Right hindlimb (tissue), 1 donor: ENCODE measurements at regions not wholly inside any gene's neighbourhood (a gene's known extent, or its start where the extent isn't known, plus 50 kb on each side); places are given as distances from the start of the nearest gene placed in this dataset.
A peak's percentile ranks its signal among the peaks of the same experiment; 100 is the strongest.

Experiments
- DNase-seq: peaks from one replicate; pipeline ENCODE4 v3.0.0-alpha.2; 2018

DNA sequence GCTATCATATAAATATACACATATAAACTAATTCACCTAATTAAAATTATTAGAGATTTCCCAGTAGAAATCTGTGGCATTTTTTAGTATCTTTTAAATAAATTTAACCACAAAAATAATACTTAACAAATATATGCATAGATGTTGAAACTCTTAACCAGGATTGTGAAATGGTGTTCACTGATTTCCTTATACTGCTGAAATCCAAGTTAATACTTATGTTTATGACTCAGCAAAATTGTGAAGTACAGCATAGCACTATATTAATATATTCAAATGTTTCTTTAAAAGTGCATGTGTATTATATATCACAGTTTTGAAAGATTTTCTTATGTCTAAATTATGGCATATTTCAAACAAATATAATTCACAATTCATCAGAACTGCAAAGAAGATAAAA lies 328.2 kb upstream of the MANEA start:
- DNase-seq = no peak

DNA sequence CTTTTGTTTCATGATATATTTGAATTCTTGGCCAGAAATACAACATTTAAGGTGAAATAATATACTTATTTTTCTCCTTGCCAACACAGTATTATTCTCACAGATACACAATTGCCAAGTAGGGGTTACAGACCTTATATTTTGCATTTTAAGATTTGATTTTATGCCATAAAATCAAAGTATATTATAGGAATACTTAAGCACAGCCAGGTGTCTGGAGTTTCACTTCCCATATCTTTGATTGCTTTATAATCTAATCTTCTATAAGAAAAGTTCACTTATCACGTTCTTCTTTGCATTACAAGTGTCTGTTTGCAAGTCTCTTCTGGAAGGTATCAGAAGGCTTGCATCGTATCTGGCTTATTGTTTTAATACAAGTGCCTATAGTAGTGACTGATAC lies 327.7 kb upstream of the MANEA start:
- DNase-seq = no peak

DNA sequence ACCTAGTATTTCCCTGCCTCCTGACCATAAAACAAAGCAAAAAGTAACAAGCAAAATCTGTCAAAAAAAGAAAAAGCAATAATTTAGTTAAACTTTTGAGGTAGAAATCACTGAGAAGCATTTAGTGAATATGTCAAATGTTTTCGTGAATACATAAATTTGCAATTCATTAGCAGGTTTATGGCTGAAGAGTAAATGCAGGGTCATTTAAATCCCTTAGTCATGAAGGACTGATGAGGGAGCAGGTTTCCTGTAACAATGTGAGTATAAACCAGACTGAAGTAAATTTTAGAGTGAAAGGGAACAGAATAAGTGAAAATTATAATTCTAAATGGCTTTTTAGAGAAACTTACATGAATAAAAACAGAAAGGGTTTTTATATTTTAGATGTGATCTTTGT lies 313.5 kb upstream of the MANEA start:
- DNase-seq = no peak

DNA sequence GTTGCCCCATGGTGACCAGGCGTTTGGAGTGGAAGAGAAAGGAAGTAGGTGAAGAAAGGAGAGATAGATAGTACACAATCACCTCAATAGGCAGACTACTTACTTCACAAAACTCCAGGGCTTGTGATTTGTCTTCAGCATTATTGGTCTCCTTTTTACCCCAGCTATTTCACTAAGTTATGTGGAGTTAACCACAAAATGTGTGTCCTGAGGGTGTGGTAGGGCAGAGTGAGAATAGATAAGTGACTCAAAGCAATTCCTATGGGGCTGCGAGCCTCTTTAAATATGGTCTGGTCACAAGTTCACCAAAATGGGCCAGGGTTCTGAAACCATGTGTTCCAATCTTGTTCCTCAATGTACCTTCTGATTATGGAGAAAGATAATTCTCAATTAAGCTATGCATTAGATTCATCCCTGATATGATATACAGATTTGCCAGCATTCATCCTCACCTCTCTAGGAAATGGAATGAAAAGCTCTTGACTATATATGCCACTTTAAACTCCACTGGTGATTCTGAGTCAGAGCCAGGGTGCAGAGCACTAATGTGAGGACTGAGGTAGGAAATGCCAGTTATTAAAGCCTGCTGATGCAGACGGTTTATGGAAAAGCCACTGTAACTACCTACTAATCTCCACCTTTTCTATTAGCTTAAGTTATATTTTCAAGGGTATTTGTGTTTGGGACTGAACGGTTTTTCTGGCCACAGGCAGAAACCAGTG lies 310.6 kb upstream of the MANEA start:
- no peak for DNase-seq

DNA sequence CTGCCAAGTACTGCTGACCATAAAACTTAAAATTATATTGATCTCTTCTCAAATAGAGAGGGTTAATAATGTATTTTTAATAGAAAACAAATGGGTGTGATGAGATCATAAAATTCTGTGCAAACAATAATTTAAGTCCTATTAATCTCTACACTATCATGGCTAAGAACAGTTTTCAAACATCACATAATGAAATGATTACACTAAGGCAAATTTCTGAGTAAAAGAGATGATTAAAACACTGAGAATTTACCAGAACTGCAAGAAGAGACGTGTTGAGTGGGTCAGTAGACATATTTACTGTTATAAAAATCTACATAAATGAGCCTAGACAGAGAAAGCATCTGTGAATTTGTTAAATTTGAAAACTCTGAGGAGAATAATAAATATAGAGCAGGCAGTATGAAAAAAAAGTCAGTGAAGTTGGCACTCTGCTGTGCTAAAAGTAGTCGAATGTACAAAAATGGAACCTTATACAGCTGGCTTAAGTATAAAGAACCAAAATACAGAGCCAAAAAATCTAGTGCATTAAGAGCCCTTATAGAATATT lies 302.6 kb upstream of the MANEA start:
- no peak for DNase-seq

DNA sequence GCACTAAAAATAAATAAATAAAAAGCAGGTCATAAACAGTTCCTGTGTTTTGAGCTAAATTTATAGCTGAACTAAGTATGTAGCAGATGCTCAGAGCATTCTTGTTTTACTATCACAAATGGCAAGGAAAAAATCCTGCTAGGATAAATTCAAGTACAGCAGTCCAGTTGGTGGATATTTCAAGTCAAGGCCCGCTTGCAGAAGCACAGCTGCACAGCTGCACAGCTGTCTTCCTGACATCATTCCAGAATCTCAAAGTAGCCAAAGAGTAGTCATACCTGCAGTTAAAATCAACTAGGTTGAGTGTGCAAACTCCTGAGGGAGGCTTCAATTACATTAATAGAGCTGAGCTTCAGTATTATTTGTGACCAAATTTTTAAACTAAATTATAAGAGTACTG lies 297.7 kb upstream of the MANEA start:
- peak; percentile 57 for DNase-seq

DNA sequence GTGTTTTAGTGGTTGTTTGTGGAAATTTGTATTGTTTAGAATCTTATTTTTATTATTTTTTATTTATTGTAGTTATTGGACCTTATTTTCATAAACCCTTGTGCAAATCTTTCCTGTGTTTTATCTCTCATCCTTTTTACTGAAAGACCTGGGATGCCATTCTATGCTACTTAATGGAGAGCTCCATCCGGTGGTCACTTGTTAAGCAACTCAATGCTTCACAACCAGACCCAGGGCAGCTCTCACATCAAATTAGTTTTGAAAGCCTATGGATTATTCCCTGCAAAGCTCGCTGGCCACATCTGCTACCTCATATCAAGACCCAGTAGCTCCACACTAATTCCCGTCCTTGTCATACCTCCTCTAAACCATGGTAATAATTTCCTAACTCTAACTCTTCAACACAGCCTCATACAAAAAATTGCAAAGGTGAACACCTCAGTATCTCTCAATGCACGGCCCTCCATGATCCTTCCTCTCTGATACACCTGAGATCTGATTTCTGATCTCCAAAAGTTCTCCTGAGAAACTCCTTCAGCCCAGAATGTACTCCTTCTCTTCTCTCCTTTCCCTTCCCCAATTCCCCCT lies 296.6 kb upstream of the MANEA start:
- DNase-seq = no peak

DNA sequence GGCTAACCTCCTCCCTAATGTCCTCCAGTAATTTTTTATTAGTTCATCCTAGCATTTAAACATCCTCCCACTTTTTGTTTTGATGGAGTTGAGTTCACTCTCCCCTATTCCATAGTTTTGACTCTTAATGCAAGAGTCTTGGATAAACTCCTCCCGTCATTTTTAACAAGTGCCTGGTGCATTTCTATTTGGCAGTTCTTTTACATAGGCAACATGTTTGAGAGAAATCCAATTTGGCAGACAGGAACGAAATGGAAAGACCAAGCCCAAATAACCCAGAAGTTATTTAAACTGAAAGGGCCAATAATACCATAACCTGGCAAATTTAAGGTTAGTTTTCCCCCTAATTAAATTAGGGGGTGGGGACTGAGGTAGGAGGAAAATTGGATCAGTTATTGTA lies 291.5 kb upstream of the MANEA start:
- DNase-seq = no peak

DNA sequence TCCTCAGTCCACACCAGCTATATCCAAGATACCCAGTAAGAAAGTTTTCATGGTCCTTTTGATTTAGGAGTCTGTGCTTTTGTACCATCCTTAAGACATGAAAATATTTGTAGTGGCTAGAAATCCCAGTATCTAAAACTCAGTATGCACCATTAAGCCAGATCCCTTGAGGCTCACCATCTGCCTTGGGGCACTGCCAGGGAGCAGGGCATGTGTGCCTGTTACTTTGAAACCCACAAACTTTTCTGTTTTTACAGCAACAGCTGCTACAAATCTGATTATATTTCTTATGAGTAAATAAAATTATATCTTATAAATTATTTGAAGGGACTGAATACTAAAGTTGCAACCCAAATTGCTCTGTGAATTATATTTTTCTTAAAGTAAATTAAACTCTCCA lies 290.5 kb upstream of the MANEA start:
- peak; percentile 43 for DNase-seq

DNA sequence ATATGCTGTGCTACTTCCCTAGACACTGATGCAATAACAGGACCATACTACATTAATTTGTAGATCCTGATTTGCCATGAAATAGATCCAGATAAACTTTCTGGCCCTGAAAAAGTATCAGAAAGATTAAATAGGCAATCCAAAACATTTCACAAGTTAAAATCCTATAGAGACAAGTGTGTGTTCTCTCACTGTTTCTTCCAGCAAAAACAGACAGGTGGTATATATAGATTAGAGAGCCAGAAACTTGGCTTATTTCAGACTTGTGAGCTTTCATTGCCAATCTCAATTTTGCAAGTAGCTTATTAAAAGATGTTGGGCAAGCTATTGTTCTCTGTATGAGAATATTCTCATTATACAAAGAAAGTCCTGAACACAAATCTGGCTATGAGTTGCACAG lies 289.1 kb upstream of the MANEA start:
- DNase-seq = no peak

DNA sequence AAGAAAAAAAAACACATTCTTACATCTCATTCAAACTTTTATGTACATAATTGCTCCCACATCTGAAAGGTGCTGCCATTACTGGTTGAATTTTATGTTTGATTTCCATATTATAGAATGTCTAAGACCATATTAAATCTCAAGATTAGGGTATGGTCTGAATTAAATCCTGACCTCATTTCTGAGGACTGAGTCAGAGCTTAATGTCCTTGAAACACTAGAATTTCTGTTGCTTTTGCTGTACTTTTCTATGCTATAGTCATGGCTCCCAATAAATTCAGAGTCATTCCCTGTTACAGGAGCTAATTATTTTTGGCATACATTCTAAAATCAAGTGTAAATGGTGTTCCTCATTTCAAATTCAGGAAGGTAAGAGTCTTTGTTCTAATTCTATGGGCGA lies 285.3 kb upstream of the MANEA start:
- no peak for DNase-seq

DNA sequence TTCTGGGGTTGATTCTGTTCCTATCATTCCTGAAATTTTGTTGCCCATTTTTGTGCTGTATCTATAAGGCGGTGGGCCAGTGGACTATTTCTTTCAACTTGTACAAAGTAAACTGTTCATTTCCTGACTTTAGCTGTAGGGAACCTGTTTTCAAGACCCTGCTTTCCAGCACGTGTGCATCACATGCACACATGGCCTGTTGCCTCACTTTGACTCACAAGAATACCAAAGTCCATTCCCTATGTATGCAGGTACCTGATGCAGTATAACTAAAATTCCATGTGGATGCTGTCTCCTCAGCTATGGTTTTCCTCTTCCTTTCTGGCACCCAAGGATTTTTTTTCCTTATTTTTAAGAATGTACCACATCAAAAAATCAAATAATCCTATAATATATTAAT lies 284.1 kb upstream of the MANEA start:
- no peak for DNase-seq

DNA sequence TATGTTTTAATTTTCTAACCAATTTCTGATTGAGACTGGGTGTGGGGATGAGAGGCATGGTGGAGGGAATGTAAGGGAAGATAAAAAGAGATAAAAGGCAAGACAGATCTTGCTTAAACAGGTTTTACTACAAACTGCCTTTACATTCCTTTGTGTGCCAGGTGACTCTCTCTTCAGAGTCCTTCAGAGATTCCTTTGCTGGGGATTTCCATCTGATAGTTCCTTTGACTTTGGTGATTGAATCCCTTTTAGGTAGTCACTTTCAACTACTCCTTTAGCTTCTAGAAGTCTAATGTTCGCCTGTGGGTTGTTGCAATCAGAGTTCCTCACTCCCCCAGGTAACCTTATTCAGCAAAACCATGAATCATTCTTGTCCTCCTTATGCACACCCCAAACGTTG lies 283.3 kb upstream of the MANEA start:
- DNase-seq = no peak

DNA sequence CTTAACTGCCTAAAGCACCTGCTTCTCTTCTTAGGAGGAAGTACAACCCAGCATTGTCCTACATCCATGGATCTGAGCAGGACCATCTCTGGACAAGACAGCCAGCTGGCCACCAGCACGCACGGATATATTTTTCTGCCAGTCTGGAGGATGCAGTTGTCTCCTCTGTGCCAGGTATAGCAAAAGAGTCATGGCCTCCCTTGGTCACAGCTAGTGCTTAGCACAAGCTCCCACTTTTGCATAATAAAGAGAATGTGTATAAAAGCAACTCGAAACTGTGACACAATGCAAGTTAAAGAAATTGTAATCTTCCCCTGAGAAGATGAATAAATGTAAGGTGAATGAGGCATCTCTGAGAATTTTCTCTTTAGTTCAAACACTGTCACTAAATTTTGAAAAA lies 267.8 kb upstream of the MANEA start:
- DNase-seq = no peak

DNA sequence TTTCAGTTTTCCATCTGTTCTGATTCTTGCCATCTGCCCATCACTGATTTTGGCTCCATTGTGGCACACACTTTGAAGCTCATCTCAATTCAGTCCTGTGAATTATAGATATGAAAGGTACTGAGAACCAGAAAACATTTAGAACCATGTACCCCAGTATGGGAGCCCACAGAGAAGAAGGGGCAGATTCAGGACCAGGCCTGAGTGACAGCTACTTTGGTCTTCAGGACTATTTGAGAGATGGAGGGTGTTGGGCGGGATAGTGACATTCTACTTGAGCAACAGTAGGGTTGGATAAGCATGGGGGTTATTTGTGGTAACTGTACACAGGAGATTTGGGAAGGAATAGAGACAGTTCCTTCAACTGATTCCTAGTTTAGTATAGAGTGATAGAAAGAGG lies 259.2 kb upstream of the MANEA start:
- DNase-seq = no peak

DNA sequence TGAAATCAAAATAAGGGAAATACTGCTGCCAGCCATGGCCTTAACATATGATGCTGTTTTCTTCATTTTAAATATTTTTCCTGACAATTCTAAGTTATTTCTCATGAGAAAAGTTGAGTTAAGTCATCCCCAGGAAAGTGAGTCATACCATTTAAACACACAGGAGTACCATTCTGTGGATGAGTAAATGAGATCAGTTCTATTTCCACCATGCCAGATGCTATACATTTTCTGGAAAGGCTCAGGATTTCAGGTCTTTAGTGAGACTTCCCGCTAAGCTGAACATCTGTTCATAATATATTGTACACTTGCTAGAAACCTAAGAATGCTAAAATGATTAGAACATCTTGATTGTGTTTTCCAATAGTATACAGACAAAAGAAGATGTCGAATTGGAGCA lies 256.2 kb upstream of the MANEA start:
- DNase-seq = no peak

DNA sequence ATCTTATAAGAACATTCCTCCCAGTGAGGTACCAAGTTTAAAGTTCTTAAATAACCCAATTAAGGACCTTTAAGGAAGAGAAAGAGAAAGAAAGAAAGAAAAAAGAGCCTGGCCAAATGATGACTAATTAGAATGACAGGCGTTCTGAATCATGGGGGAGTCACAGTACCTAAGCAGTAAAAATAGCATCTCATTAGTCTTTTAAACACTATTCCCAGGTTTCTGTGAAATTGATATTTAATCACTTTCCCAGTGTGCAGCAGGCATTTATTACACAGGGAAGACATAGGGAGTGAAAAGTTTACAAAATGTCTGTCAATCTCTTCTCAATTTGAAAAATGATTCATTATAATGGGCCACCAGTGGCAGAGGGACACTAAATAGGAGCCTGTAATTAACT lies 251.4 kb upstream of the MANEA start:
- DNase-seq = no peak

DNA sequence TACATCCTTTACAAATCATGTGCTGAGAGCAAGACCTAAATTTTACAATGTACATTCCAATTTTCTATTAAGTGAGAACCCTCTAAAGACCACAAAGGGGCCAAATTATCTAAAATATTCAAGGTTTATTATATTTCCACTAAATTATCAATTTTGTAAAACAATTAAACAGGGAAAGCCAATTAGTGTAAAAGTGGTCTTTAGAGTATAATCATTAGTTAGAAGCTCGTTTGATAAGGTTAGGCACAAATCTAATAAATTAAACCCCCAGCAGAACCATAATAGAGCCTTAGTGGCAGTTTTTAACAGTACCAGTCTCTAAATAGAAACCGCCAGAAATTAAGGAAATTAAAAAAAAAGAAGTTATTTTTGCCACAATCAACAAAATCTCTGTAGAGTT lies 249.1 kb upstream of the MANEA start:
- DNase-seq = no peak

DNA sequence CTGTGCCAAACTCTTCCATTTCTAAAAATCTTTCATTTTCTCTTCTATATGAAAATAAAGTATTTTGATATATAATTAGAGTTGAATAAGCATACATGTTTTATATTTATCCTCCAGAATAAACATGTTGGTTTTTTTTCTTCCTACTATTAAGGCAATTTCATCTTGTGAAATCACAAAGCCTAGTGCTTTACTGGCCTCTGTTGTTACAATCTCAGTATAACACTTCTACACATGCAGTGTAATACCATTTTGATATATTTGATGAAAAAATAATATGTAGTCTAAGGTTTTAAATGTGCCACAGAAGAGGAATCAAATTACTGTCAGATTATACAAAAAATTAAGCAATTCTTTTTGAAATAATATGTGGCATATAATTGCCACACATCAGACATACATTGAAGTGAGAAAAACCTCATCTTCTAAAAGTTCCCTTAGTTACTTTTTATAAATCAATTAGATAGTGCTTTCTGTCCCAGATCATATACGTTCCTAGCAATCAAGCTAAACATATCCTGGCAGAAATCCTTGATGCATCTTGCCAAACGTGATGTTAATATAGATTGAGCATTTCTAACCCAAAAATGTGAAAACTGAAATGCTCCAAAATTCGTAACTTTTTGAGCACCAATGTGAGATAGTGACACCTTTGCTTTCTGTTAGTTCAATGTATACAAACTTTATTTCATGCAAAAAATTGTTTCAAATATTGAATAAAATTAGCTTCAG lies 225.1 kb upstream of the MANEA start:
- DNase-seq = no peak

DNA sequence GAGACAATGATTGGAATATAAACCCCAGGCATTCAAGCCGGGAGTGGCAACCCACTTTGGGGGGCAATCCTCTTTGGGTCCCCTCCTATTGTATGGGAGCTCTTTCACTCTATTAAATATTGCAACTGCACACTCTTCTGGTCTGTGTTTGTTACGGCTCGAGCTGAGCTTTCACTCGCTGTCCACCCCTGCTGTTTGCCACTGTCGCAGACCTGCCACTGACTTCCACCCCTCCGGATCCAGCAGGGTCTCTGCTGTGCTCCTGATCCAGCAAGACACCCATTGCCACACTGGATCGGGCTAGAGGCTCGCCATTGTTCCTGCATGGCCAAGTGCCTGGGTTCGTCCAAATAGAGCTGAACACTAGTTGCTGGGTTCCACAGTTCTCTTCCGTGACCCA lies 222.8 kb upstream of the MANEA start:
- DNase-seq = no peak

DNA sequence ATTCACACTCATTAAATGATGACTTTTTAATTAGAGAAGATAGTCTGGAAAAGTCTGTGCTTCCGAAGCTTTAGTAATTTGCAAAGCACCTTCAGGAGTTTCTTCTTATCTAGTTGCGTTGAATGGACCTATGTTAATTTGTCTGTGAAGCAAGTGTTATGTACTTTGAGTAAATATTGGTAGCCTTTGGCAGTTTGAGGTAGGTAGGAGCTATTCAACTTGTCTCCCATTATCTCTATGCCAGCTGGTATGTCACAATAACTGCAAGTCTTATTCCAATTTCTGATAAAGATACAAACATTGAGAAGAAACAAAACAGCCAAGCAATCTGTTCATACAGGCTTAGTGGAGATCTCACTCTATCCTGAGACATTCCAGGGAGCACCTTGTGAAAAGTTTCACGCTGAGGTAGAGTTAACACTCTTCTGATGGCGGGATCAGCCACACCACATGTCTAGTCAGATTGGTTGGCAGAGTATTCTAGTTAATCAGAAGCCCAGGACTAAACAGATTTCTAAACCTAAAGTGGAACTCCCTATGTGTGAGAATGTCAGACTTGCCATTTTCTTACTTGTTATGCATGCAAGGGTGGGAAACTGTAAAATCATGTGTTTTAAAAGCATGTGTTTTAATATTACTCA lies 219.8 kb upstream of the MANEA start:
- DNase-seq = no peak

DNA sequence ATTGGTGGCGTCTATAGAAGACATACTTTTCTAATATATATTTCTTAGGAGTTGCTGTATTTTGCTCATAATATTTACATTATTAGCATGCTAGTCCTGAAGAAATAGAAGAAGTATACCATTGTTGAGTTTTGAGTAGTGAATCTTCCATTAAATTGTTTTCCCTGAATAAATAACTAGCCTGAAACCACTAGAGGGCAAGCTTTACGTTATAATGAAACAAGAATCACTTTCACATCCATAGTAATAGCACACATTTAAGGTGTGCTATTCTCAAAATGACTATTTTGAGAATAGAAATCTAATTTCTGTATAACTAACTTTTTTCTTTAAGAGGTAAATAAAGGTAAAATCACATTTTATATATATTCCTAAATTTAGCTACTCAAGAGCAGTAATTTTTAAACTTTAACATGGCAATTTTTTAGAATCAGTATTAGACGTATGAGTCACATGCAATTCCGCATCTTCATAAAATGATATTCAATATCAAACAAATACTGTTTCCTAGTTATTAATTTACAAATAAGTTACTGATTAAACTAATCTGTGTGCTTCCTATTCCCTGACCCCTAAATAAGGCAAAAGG lies 213.2 kb upstream of the MANEA start:
- DNase-seq = no peak

DNA sequence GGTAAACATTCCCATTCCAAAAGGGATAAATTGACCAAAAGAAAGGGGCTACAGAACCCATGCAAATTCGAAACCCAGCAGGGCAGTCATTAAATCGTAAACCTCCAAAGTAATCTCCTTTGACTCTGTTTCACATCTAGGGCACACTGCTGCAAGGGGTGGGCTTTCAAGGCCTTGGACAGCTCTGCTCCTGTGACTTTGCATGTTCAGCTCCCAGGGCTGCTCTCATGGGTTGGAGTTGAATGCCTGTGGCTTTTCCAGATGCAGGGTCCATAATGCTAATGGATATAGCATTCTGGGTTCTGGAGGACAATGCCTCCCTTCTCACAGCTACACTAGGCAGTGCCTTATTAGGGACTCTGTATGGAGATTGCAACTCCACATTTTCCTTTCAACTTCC lies 211.9 kb upstream of the MANEA start:
- no peak for DNase-seq
